OCI-LY1 (cell line): ENCODE measurements at regions not wholly inside any gene's neighbourhood (a gene's known extent, or its start where the extent isn't known, plus 50 kb on each side); places are given as distances from the start of the nearest gene placed in this dataset.

Experiments
- H2AFZ ChIP-seq: fragments of 200-600 bp; sonication (generic), shearing (Covaris generic); 2 replicates; pipeline ENCODE4 v1.6.0; 2014; ENCODE audit warnings: antibody characterized with exemption, mild to moderate bottlenecking, low read length
- H3F3A ChIP-seq: fragments of 200-600 bp; sonication (generic), shearing (Covaris generic); 2 replicates; pipeline ENCODE4 v1.6.0; 2014; ENCODE audit warnings: mild to moderate bottlenecking, antibody characterized with exemption, low read length, moderate library complexity; ENCODE audit not compliant: insufficient read depth
- H3K27ac ChIP-seq: fragments of 200-600 bp; sonication (generic); 2 replicates; pipeline ENCODE4 v1.5.1; 2014; ENCODE audit warnings: low read length, mixed run types, mild to moderate bottlenecking, low read depth; ENCODE audit not compliant: poor library complexity, severe bottlenecking
- H3K27me3 ChIP-seq: fragments of 200-600 bp; sonication (generic); 2 replicates; pipeline ENCODE4 v1.6.0; 2014; ENCODE audit warnings: antibody characterized with exemption, mild to moderate bottlenecking, low read length, moderate library complexity; ENCODE audit not compliant: insufficient read depth
- H3K36me3 ChIP-seq: fragments of 200-600 bp; sonication (generic); 2 replicates; pipeline ENCODE4 v1.6.1; 2014; ENCODE audit warnings: mild to moderate bottlenecking, antibody characterized with exemption, low read length, moderate library complexity, mixed read lengths; ENCODE audit not compliant: insufficient read depth
- H3K4me1 ChIP-seq: fragments of 200-600 bp; sonication (generic); 2 replicates; pipeline ENCODE4 v1.5.1; 2014; ENCODE audit warnings: mild to moderate bottlenecking, low read length, moderate library complexity; ENCODE audit not compliant: insufficient read depth, severe bottlenecking
- H3K4me2 ChIP-seq: fragments of 200-600 bp; sonication (generic), shearing (Covaris generic); 2 replicates; pipeline ENCODE4 v1.6.1; 2014; ENCODE audit warnings: low read length
- H3K4me3 ChIP-seq: fragments of 200-600 bp; sonication (generic); 2 replicates; pipeline ENCODE4 v1.5.1; 2014; ENCODE audit warnings: low read length, low read depth, mild to moderate bottlenecking, mixed read lengths; ENCODE audit not compliant: poor library complexity, severe bottlenecking
- H3K79me2 ChIP-seq: fragments of 200-600 bp; shearing (Covaris generic); 2 replicates; pipeline ENCODE4 v1.6.1; 2016; ENCODE audit warnings: mixed run types, low read length, mixed read lengths; ENCODE audit not compliant: insufficient read depth
- H3K9ac ChIP-seq: fragments of 200-600 bp; sonication (generic), shearing (Covaris generic); 2 replicates; pipeline ENCODE4 v1.6.1; 2014; ENCODE audit warnings: mild to moderate bottlenecking, low read length, mixed read lengths
- H3K9me2 ChIP-seq: fragments of 200-600 bp; sonication (generic), shearing (Covaris generic); 2 replicates; pipeline ENCODE4 v1.6.1; 2014; ENCODE audit warnings: low read depth, mild to moderate bottlenecking, low read length, mixed read lengths
- H3K9me3 ChIP-seq: fragments of 200-600 bp; shearing (Covaris generic); 2 replicates; pipeline ENCODE4 v1.6.1; 2014; ENCODE audit warnings: low read length, mixed read lengths
- H4K20me1 ChIP-seq: fragments of 200-600 bp; sonication (generic), shearing (Covaris generic); 2 replicates; pipeline ENCODE4 v1.6.0; 2016; ENCODE audit warnings: mild to moderate bottlenecking, low read length; ENCODE audit not compliant: insufficient read depth
- EZH2 ChIP-seq: fragments of 200-600 bp; sonication (generic), shearing (Covaris generic); IDR thresholded peaks from 2 replicates; pipeline ENCODE4 v1.8.0; 2017; ENCODE audit warnings: borderline replicate concordance, mixed run types, mild to moderate bottlenecking, antibody characterized with exemption, low read length, moderate library complexity, mixed read lengths
- TF ChIP-seq, protein P1 (sequence below): fragments of 200-600 bp; sonication (generic), shearing (Covaris generic); IDR thresholded peaks from 2 replicates; pipeline ENCODE4 v1.5.1; 2017; ENCODE audit warnings: mild to moderate bottlenecking, antibody characterized with exemption, low read length, moderate library complexity, mixed read lengths

DNA sequence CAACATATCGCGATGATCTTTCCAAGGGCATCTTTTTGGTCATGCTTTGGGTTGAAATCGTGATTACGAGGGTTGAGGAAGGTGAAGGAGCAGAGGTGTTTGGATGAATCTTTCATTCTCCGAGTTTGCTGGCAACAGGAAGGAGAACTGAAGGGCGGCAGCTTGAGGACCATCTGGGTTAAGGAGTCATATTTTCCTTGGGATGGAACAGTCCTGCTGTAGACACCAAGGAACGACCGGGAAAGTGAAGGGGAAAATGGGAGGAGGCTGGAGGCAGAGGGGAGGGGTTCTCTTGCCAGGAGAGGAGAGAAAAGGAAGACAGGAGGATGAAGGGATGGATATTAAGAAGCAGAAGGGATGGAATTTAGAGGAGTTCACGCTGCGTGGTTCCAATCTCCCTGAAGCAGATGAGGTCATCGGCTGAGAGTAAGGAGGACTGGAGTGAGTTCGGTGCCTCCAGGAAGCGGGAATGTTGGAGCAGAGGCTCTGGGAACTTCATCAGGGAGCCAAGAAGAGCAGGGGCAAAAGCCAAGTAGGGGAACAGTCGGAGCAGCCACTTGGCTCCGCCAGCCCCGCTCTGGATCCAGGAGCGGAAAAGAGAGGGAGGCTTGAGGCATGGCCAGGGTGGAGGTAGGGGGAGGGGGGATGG lies 116.6 kb upstream of the GALNT17 start:
- H3K27ac ChIP-seq, result no peak overlapping the region
- H4K20me1 ChIP-seq, result no peaks in the 10 kb centered on the region
- no peaks in the 10 kb centered on the region for H3K9me2 ChIP-seq
- no peaks in the 10 kb centered on the region for H3K9me3 ChIP-seq
- no peak overlapping the region for H3K4me2 ChIP-seq
- no peak overlapping the region for H3K4me3 ChIP-seq
- TF ChIP-seq, protein P1, sequence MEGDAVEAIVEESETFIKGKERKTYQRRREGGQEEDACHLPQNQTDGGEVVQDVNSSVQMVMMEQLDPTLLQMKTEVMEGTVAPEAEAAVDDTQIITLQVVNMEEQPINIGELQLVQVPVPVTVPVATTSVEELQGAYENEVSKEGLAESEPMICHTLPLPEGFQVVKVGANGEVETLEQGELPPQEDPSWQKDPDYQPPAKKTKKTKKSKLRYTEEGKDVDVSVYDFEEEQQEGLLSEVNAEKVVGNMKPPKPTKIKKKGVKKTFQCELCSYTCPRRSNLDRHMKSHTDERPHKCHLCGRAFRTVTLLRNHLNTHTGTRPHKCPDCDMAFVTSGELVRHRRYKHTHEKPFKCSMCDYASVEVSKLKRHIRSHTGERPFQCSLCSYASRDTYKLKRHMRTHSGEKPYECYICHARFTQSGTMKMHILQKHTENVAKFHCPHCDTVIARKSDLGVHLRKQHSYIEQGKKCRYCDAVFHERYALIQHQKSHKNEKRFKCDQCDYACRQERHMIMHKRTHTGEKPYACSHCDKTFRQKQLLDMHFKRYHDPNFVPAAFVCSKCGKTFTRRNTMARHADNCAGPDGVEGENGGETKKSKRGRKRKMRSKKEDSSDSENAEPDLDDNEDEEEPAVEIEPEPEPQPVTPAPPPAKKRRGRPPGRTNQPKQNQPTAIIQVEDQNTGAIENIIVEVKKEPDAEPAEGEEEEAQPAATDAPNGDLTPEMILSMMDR, result no peak
- no peak for TF ChIP-seq EZH2
- no peaks in the 10 kb centered on the region for H3F3A ChIP-seq
- H3K27me3 ChIP-seq, result no peaks in the 10 kb centered on the region
- no peaks in the 10 kb centered on the region for H3K79me2 ChIP-seq
- no peak overlapping the region for H3K9ac ChIP-seq
- no peaks in the 10 kb centered on the region for H3K36me3 ChIP-seq
- H2AFZ ChIP-seq, result no peak overlapping the region
- H3K4me1 ChIP-seq, result no peaks in the 10 kb centered on the region

DNA sequence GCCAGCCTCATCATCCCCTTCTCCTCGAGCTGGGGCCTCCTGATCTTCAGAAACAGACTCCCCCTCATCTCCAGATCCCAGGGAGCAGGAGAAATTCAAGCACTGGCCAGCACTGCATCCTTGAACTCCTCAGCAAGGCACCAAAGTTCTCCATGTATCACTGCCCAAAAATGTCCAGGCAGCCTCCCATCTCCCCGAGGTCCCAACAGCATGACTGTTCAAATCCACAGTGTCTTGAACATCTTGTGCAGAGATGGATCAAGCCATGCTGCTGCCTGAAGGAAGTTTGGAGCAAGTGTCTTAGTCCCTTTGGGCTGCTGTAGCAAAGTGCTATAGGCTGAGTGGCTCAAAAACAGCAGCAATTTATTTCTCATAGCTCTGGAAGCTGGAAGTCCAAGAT lies 115.5 kb upstream of the GALNT17 start:
- no peaks in the 10 kb centered on the region for H3K9me3 ChIP-seq
- H3K36me3 ChIP-seq, result no peaks in the 10 kb centered on the region
- H3K9me2 ChIP-seq, result no peaks in the 10 kb centered on the region
- no peak overlapping the region for H3K9ac ChIP-seq
- no peaks in the 10 kb centered on the region for H4K20me1 ChIP-seq
- TF ChIP-seq, protein P1, result no peak
- no peak for TF ChIP-seq EZH2
- no peaks in the 10 kb centered on the region for H3F3A ChIP-seq
- H3K4me3 ChIP-seq, result no peak overlapping the region
- no peak overlapping the region for H3K4me2 ChIP-seq
- no peaks in the 10 kb centered on the region for H3K79me2 ChIP-seq
- no peaks in the 10 kb centered on the region for H3K4me1 ChIP-seq
- H3K27me3 ChIP-seq, result no peaks in the 10 kb centered on the region
- no peak overlapping the region for H3K27ac ChIP-seq
- H2AFZ ChIP-seq, result no peak overlapping the region

DNA sequence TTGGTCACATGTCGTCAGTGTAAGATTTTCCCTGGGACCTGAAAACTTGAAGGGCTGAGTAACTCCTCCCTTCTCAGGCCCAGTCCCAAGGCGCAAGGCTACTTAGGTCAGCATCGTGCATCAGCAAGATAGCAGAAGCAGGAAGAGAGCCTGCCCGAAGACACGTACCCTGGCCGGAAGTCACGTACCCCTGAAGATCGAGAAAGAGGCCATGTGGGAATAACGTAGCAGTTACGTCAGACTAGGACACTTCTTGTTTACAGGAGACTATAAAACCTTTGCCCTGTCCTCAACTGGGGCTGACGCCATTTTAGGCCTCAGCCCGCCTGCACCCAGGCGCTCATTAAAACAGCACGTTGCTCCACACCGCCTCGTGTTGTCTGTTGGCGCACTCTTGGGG lies 114.3 kb upstream of the GALNT17 start:
- Histone ChIP-seq H3K4me3 (no peak overlapping the region), H3K27me3 (no peaks in the 10 kb centered on the region), H3F3A (no peaks in the 10 kb centered on the region), H3K27ac (no peak overlapping the region), H3K9me2 (no peaks in the 10 kb centered on the region), H3K9me3 (no peaks in the 10 kb centered on the region), H3K9ac (no peak overlapping the region), H4K20me1 (no peaks in the 10 kb centered on the region), H3K4me1 (no peaks in the 10 kb centered on the region), H3K79me2 (no peaks in the 10 kb centered on the region), H3K4me2 (no peak overlapping the region), H3K36me3 (no peaks in the 10 kb centered on the region), H2AFZ (no peak overlapping the region)
- TF ChIP-seq, protein P1, result no peak
- TF ChIP-seq EZH2, result no peak
